HepG2 (cell line): ENCODE measurements at regions not wholly inside any gene's neighbourhood (a gene's known extent, or its start where the extent isn't known, plus 50 kb on each side); places are given as distances from the start of the nearest gene placed in this dataset.

ENCODE experiments used
- ATAC-seq: fragments of 200-7000 bp; cut with Tn5 transposase; 3 replicates; pipeline ENCODE4 v1.9.1; 2020; ENCODE audit warnings: mild to moderate bottlenecking, moderate library complexity
- BruUV-seq: library from RNA; stranded (reverse); fragments of 400-500 nt; replicated peaks from 2 replicates; lab custom pipeline; 2021; lab: Mats Ljungman, UMichigan
- CTCF ChIA-PET: fragments of 300-600 bp; formaldehyde crosslinking; extraction: SDS; loops from one replicate; lab custom pipeline; 2021; ENCODE audit warnings: low total read pairs, inconsistent platforms, low intra/inter-chr PET ratio; lab: Yijun Ruan, JAX
- POLR2A ChIA-PET: fragments of 350-600 bp; sonication (Branson Sonifier 250); formaldehyde crosslinking; loops from one replicate; lab custom pipeline; 2020; ENCODE audit warnings: antibody characterized with exemption, inconsistent platforms; lab: Yijun Ruan, JAX
- DNase-seq: peaks from one replicate; pipeline ENCODE4 v3.0.0-alpha.2; 2015; ENCODE audit warnings: low spot score
- FAIRE-seq: peaks from 3 replicates; lab custom pipeline; 2011; peaks lifted over from hg19 to GRCh38; lab: Jason Lieb, UNC
- H2AFZ ChIP-seq: one replicate; pipeline ENCODE4 v1.6.1; 2011; ENCODE audit warnings: low read length, inconsistent platforms
- H3K27ac ChIP-seq: fragments of 300-600 bp; 3 replicates; pipeline ENCODE4 v1.8.0; 2011; ENCODE audit warnings: mixed run types, mild to moderate bottlenecking, mixed read lengths, low read length, inconsistent platforms; ENCODE audit not compliant: insufficient read depth; ENCODE audit errors: extremely low read length
- H3K27me3 ChIP-seq, 2 experiments: fragments of 200-600 bp in 1 of 2; 2 replicates in 1 of 2; 3 replicates in 1 of 2; pipeline versions ENCODE4 v1.6.0 to v1.8.0; 2011; ENCODE audit warnings: low read length in 2 of 2, mild to moderate bottlenecking in 2 of 2, moderate library complexity in 2 of 2, inconsistent platforms in 1 of 2; ENCODE audit not compliant: insufficient read depth in 2 of 2, control insufficient read depth in 1 of 2
- H3K36me3 ChIP-seq, 2 experiments: fragments of 200-600 bp in 1 of 2; replicated peaks in 1 of 2; 2 replicates in 1 of 2; 3 replicates in 1 of 2; pipeline versions ENCODE4 v1.5.1 to v1.8.0; 2011; ENCODE audit warnings: low read length in 2 of 2, inconsistent platforms in 1 of 2; ENCODE audit not compliant: insufficient read depth in 2 of 2, control insufficient read depth in 1 of 2
- H3K4me1 ChIP-seq: 2 replicates; pipeline ENCODE4 v1.5.1; 2012; ENCODE audit warnings: low read length, inconsistent platforms; ENCODE audit not compliant: insufficient read depth
- H3K4me2 ChIP-seq: 2 replicates; pipeline ENCODE4 v1.6.0; 2011; ENCODE audit warnings: low read depth, low read length, inconsistent platforms
- H3K4me3 ChIP-seq, 3 experiments: fragments of 200-600 bp in 1 of 3; sonication (generic), shearing (Covaris generic) in 1 of 3; replicated peaks in 1 of 3; 2 replicates each; pipeline ENCODE4 v1.5.1; 2011 to 2016; ENCODE audit warnings: low read length in 3 of 3, inconsistent platforms in 2 of 3, low read depth in 2 of 3, mild to moderate bottlenecking in 2 of 3, control low read depth in 1 of 3, mixed read lengths in 1 of 3; ENCODE audit not compliant: insufficient read depth in 1 of 3
- H3K79me2 ChIP-seq: one replicate; pipeline ENCODE4 v1.6.1; 2011; ENCODE audit warnings: low read length, inconsistent platforms; ENCODE audit not compliant: insufficient read depth
- H3K9ac ChIP-seq: 2 replicates; pipeline ENCODE4 v1.6.0; 2011; ENCODE audit warnings: mild to moderate bottlenecking, low read depth, low read length, inconsistent platforms; ENCODE audit not compliant: insufficient read depth
- H3K9me3 ChIP-seq: 2 replicates; pipeline ENCODE4 v1.5.1; 2012; ENCODE audit warnings: mild to moderate bottlenecking, low read length
- H4K20me1 ChIP-seq: 2 replicates; pipeline ENCODE4 v1.6.0; 2011; ENCODE audit warnings: inconsistent platforms, mild to moderate bottlenecking, low read length, moderate library complexity; ENCODE audit not compliant: insufficient read depth
- CEBPB ChIP-seq: IDR thresholded peaks from 2 replicates; pipeline ENCODE4 v1.6.1; 2011; ENCODE audit warnings: low read depth, low read length, improper control_type of control experiment, borderline replicate concordance
- GATA4 ChIP-seq: sonication (generic); IDR thresholded peaks from 2 replicates; pipeline ENCODE4 v1.6.1; 2016; ENCODE audit warnings: antibody characterized with exemption, low read depth, borderline replicate concordance
- MEIS1 ChIP-seq: sonication (generic); formaldehyde crosslinking; IDR thresholded peaks from 2 replicates; pipeline ENCODE4 v1.9.0; 2021; ENCODE audit warnings: mild to moderate bottlenecking, missing genetic modification reagents, moderate library complexity, borderline replicate concordance
- RELA ChIP-seq: sonication (generic); formaldehyde crosslinking; IDR thresholded peaks from 2 replicates; pipeline ENCODE4 v1.4.0; 2020; ENCODE audit warnings: missing genetic modification reagents
- TBP ChIP-seq: sonication (generic); formaldehyde crosslinking; IDR thresholded peaks from 2 replicates; pipeline ENCODE4 v1.5.0; 2020; ENCODE audit warnings: missing genetic modification reagents
- ZBTB8A ChIP-seq: sonication (generic); formaldehyde crosslinking; IDR thresholded peaks from 2 replicates; pipeline ENCODE4 v1.4.0; 2020; ENCODE audit warnings: mild to moderate bottlenecking, low read depth, missing genetic modification reagents, borderline replicate concordance
- ZNF12 ChIP-seq: sonication (generic); formaldehyde crosslinking; IDR thresholded peaks from 2 replicates; pipeline ENCODE4 v1.5.0; 2020; ENCODE audit warnings: missing genetic modification reagents
- ZNF225 ChIP-seq: sonication (generic); formaldehyde crosslinking; IDR thresholded peaks from 2 replicates; pipeline ENCODE4 v1.4.0; 2020; ENCODE audit warnings: mild to moderate bottlenecking, missing genetic modification reagents
- ZNF496 ChIP-seq: sonication (generic); formaldehyde crosslinking; IDR thresholded peaks from 2 replicates; pipeline ENCODE4 v1.8.1; 2023; ENCODE audit warnings: mild to moderate bottlenecking, moderate library complexity, missing genetic modification reagents; ENCODE audit not compliant: insufficient replicate concordance
- ZNF782 ChIP-seq: sonication (generic); formaldehyde crosslinking; IDR thresholded peaks from 2 replicates; pipeline ENCODE4 v1.4.0; 2020; ENCODE audit warnings: missing genetic modification reagents, mild to moderate bottlenecking, borderline replicate concordance
- WGBS: methylation state at CpG from one replicate; pipeline ENCODE4 v1.1.6; 2017; ENCODE audit warnings: low lambda C conversion rate; 5-methylcytosine and 5-hydroxymethylcytosine counted together
- in situ Hi-C: cut with HindIII; loops from 2 replicates; pipeline ENCODE4 v1.10.0; 2017; ENCODE audit warnings: low pct_unique_long_range_greater_than_20kb; ENCODE audit not compliant: extremely low pct_ligation_motif_present
- intact Hi-C: fragments of 100-400 bp; cut with micrococcal nuclease; formaldehyde crosslinking; loops from one replicate; pipeline ENCODE4 v1.10.0; 2022; ENCODE audit not compliant: unreplicated experiment

- Histone ChIP-seq H3K4me3 (no peak overlapping the region), H3K27ac (no peak overlapping the region), H3K27me3 (no peaks in the 10 kb centered on the region), H3K36me3 (no peaks in the 10 kb centered on the region), H3K9ac (no peak overlapping the region), H3K9me3 (no peaks in the 10 kb centered on the region), H3K79me2 (no peaks in the 10 kb centered on the region), H3K4me2 (no peak overlapping the region), H3K4me1 (no peaks in the 10 kb centered on the region), H4K20me1 (no peaks in the 10 kb centered on the region), H2AFZ (no peak overlapping the region)
- intact Hi-C loops, result no loop called here
- ChIA-PET POLR2A (no interaction called here), CTCF (no interaction called here)
- TF ChIP-seq ZNF12 (CRISPR knock-in tag) (peak; percentile 82), RELA (no peak)
- FAIRE-seq (no peak), ATAC-seq (no peak), DNase-seq (no peak)
- WGBS, result 43% methylated on average over 5 of the region's 5 CpGs
- BruUV-seq, result no TSS peak
- in situ Hi-C loops, result no loop called here
These were observed 250.7 kb upstream of the POU3F1 start for GRCh38 chr1:38297246-38297645.

- in situ Hi-C loops, result no loop called here
- Histone ChIP-seq H3K4me1 (no peaks in the 10 kb centered on the region), H3K4me3 (no peak overlapping the region), H3K9ac (no peak overlapping the region), H3K79me2 (no peaks in the 10 kb centered on the region), H3K27me3 (no peaks in the 10 kb centered on the region), H3K36me3 (no peaks in the 10 kb centered on the region), H3K27ac (no peak overlapping the region), H3K9me3 (no peaks in the 10 kb centered on the region), H2AFZ (no peak overlapping the region), H3K4me2 (no peak overlapping the region), H4K20me1 (no peaks in the 10 kb centered on the region)
- no peak for FAIRE-seq
- ChIA-PET POLR2A (no interaction called here), CTCF (no interaction called here)
- WGBS, result 57% methylated on average over 10 of the region's 10 CpGs
- no TSS peak for BruUV-seq
- TF ChIP-seq MEIS1 (CRISPR knock-in tag) (no peak), ZNF496 (no peak), ZNF782 (no peak), ZNF225 (CRISPR knock-in tag) (no peak), ZBTB8A (no peak), TBP (CRISPR knock-in tag) (no peak), CEBPB (no peak), GATA4 (no peak)
- intact Hi-C loops, result no loop called here
- no peak for ATAC-seq
- DNase-seq, result no peak
These were observed 249.5 kb upstream of the POU3F1 start for GRCh38 chr1:38296047-38296446.
